ENCODE measurements at regions not wholly inside any gene's neighbourhood (a gene's known extent, or its start where the extent isn't known, plus 50 kb on each side); places are given as distances from the start of the nearest gene placed in this dataset.
"Not testable (repeated sequence)": the region's sequence is repeated elsewhere in the genome, so short reads cannot be mapped to it uniquely, and the experiment has no call there.

GRCh38 chr6:137970368-137970767, 103.3 kb downstream of the TNFAIP3 start:
- peak; percentile 50 for DNase-seq

- no peak for DNase-seq
These were observed 106.1 kb downstream of the TNFAIP3 start for GRCh38 chr6:137973201-137973600.

GRCh38 chr6:137975188-137975940, 108.3 kb downstream of the TNFAIP3 start:
- DNase-seq: no peak

- no peak for DNase-seq
These were observed 109.4 kb downstream of the TNFAIP3 start for GRCh38 chr6:137976430-137976829.

GRCh38 chr6:137977206-137977605, 110.1 kb downstream of the TNFAIP3 start:
- no peak for DNase-seq

GRCh38 chr6:137977814-137978213, 110.8 kb downstream of the TNFAIP3 start:
- no peak for DNase-seq

- peak; percentile 47 for DNase-seq
These were observed 111.3 kb downstream of the TNFAIP3 start for GRCh38 chr6:137978252-137978896.

- DNase-seq: not testable (repeated sequence)
These were observed 112.2 kb downstream of the TNFAIP3 start for GRCh38 chr6:137979263-137979662.

GRCh38 chr6:137980777-137981176, 113.7 kb downstream of the TNFAIP3 start:
- DNase-seq: no peak

- DNase-seq: no peak
These were observed 114.7 kb downstream of the TNFAIP3 start for GRCh38 chr6:137981758-137982157.

GRCh38 chr6:137982418-137983189, 115.5 kb downstream of the TNFAIP3 start:
- no peak for DNase-seq

- no peak for DNase-seq
These were observed 116.2 kb downstream of the TNFAIP3 start for GRCh38 chr6:137983269-137983668.

GRCh38 chr6:137989664-137990063, 117.6 kb downstream of the PERP start:
- DNase-seq: no peak

GRCh38 chr6:137995371-137995770, 111.8 kb downstream of the PERP start:
- DNase-seq: no peak

- no peak for DNase-seq
These were observed 108.7 kb downstream of the PERP start for GRCh38 chr6:137998461-137999019.

GRCh38 chr6:137999815-138000214, 107.4 kb downstream of the PERP start:
- DNase-seq: no peak

GRCh38 chr6:138000941-138001340, 106.3 kb downstream of the PERP start:
- no peak for DNase-seq

- DNase-seq: peak; percentile 72
These were observed 105.4 kb downstream of the PERP start for GRCh38 chr6:138001750-138002349.

GRCh38 chr6:138004430-138005287, 102.6 kb downstream of the PERP start:
- peak; percentile 33 for DNase-seq

GRCh38 chr6:138005846-138006245, 101.4 kb downstream of the PERP start:
- peak; percentile 8 for DNase-seq

GRCh38 chr6:138007014-138007472, 100.2 kb downstream of the PERP start:
- peak; percentile 55 for DNase-seq

GRCh38 chr6:138008791-138009190, 98.4 kb downstream of the PERP start:
- DNase-seq: no peak
